ENCODE measurements at regions not wholly inside any gene's neighbourhood (a gene's known extent, or its start where the extent isn't known, plus 50 kb on each side); places are given as distances from the start of the nearest gene placed in this dataset.

DNA sequence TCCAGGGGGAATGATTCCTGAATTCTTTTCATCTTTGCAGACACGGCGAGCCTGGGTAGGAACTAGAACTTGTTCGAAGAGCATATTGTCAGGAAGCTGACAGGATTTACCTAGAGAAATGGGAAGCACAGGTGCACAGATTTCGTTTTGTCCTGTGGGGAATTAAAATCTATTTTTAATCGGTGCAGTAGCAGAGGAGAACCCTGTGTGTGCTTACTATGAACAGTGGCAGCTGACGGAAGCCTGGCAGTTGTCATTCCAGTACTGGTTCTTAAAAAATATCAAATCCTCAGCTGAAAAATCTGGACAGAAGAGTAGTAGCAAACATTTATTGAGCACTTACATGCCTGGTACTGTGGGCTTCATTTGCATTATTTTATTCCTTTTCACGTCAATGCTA lies 609.0 kb downstream of the QKI start:
- TF ChIP-seq CTCF (IDR thresholded peaks at IDR 0.05; ENCODE audit: insufficient read depth, low read length, poor library complexity, severe bottlenecking) = no peak
- TF ChIP-seq EZH2phosphoT487 (conservative IDR thresholded peaks at IDR 0.05; ENCODE audit: low read length) = no peak
